Smooth muscle cell (in vitro differentiated cells): ENCODE measurements at regions not wholly inside any gene's neighbourhood (a gene's known extent, or its start where the extent isn't known, plus 50 kb on each side); places are given as distances from the start of the nearest gene placed in this dataset.

Experiments
- DNase-seq: peaks from one replicate; lab custom pipeline; 2025; ENCODE audit not compliant: unreplicated experiment; lab: John Stamatoyannopoulos, UW
- H2AFZ ChIP-seq: fragments of 200-600 bp; sonication (generic); 2 replicates; pipeline ENCODE4 v1.6.0; 2016; ENCODE audit warnings: antibody characterized with exemption, low read depth, mild to moderate bottlenecking
- H3F3A ChIP-seq: fragments of 200-600 bp; sonication (generic); 2 replicates; pipeline ENCODE4 v1.6.0; 2017; ENCODE audit warnings: antibody characterized with exemption, low read depth
- H3K27ac ChIP-seq: fragments of 200-600 bp; sonication (generic); 2 replicates; pipeline ENCODE4 v1.5.1; 2016; ENCODE audit warnings: low read depth, mild to moderate bottlenecking
- H3K27me3 ChIP-seq: fragments of 200-600 bp; sonication (generic); 2 replicates; pipeline ENCODE4 v1.6.1; 2016; ENCODE audit warnings: low read depth, mild to moderate bottlenecking
- H3K36me3 ChIP-seq: fragments of 200-600 bp; sonication (generic); 2 replicates; pipeline ENCODE4 v1.5.1; 2016; ENCODE audit warnings: low read depth
- H3K4me1 ChIP-seq: fragments of 200-600 bp; sonication (generic); 2 replicates; pipeline ENCODE4 v1.5.1; 2016; ENCODE audit warnings: low read depth
- H3K4me2 ChIP-seq: fragments of 200-600 bp; sonication (generic); 2 replicates; pipeline ENCODE4 v1.6.0; 2016; ENCODE audit warnings: mild to moderate bottlenecking
- H3K4me3 ChIP-seq: fragments of 200-600 bp; sonication (generic); 2 replicates; pipeline ENCODE4 v1.5.1; 2016; ENCODE audit warnings: mild to moderate bottlenecking
- H3K79me2 ChIP-seq: fragments of 200-600 bp; sonication (generic); 2 replicates; pipeline ENCODE4 v1.6.0; 2016; ENCODE audit warnings: low read depth, mild to moderate bottlenecking
- H3K9ac ChIP-seq: fragments of 200-600 bp; sonication (generic); 2 replicates; pipeline ENCODE4 v1.6.0; 2016; ENCODE audit warnings: low read depth
- H3K9me3 ChIP-seq: fragments of 200-600 bp; sonication (generic); replicated peaks from 2 replicates; pipeline ENCODE4 v1.5.1; 2016; ENCODE audit warnings: low read depth
- H4K20me1 ChIP-seq: fragments of 200-600 bp; sonication (generic); 2 replicates; pipeline ENCODE4 v1.6.0; 2016; ENCODE audit warnings: low read depth
- CTCF ChIP-seq: fragments of 200-600 bp; sonication (generic); IDR thresholded peaks from 2 replicates; pipeline ENCODE4 v1.5.1; 2017; ENCODE audit warnings: borderline replicate concordance, mild to moderate bottlenecking, antibody characterized with exemption; ENCODE audit not compliant: insufficient read depth, poor library complexity, severe bottlenecking
- WGBS: methylation state at CpG from one replicate; pipeline ENCODE4 v1.1.7; 2016; ENCODE audit warnings: low lambda C conversion rate; 5-methylcytosine and 5-hydroxymethylcytosine counted together

GRCh38 chr12:104844123-104844522 is 114.0 kb downstream of the SLC41A2 start:
- H3K27me3 ChIP-seq = peaks cover 6% of the 10 kb centered on the region
- no peaks in the 10 kb centered on the region for H3K36me3 ChIP-seq
- WGBS = 100% methylated on average over 1 of the region's 1 CpG
- no peaks in the 10 kb centered on the region for H4K20me1 ChIP-seq
- H3K4me3 ChIP-seq = no peak overlapping the region
- no peak overlapping the region for H3K27ac ChIP-seq
- H3K4me1 ChIP-seq = no peaks in the 10 kb centered on the region
- H2AFZ ChIP-seq = no peak overlapping the region
- no peak overlapping the region for H3K4me2 ChIP-seq
- TF ChIP-seq CTCF = no peak
- no peaks in the 10 kb centered on the region for H3F3A ChIP-seq
- no peaks in the 10 kb centered on the region for H3K79me2 ChIP-seq
- DNase-seq = no peak
- no peaks in the 10 kb centered on the region for H3K9me3 ChIP-seq
- H3K9ac ChIP-seq = no peak overlapping the region

- no peak for TF ChIP-seq CTCF
- Histone ChIP-seq H3K9ac (no peak overlapping the region), H3K36me3 (no peaks in the 10 kb centered on the region), H3K27ac (no peak overlapping the region), H3K4me1 (no peaks in the 10 kb centered on the region), H3F3A (no peaks in the 10 kb centered on the region), H3K79me2 (no peaks in the 10 kb centered on the region), H3K4me3 (no peak overlapping the region), H2AFZ (no peak overlapping the region), H3K4me2 (no peak overlapping the region), H4K20me1 (no peaks in the 10 kb centered on the region), H3K9me3 (no peaks in the 10 kb centered on the region), H3K27me3 (peaks cover 6% of the 10 kb centered on the region)
- no peak for DNase-seq
- 100% methylated on average over 1 of the region's 1 CpG for WGBS
Measured at GRCh38 chr12:104840262-104840661, 117.8 kb downstream of the SLC41A2 start.

GRCh38 chr12:104835317-104835716 is 122.8 kb downstream of the SLC41A2 start:
- H3K4me1 ChIP-seq = no peaks in the 10 kb centered on the region
- no peak overlapping the region for H3K4me3 ChIP-seq
- no peak overlapping the region for H3K4me2 ChIP-seq
- no peaks in the 10 kb centered on the region for H3K9me3 ChIP-seq
- H3K27ac ChIP-seq = no peak overlapping the region
- no peaks in the 10 kb centered on the region for H3K79me2 ChIP-seq
- H3K27me3 ChIP-seq = no peaks in the 10 kb centered on the region
- no peaks in the 10 kb centered on the region for H3K36me3 ChIP-seq
- no peak overlapping the region for H3K9ac ChIP-seq
- no peak overlapping the region for H2AFZ ChIP-seq
- TF ChIP-seq CTCF = no peak
- 84% methylated on average over 2 of the region's 2 CpGs for WGBS
- H4K20me1 ChIP-seq = no peaks in the 10 kb centered on the region
- no peak for DNase-seq
- H3F3A ChIP-seq = no peaks in the 10 kb centered on the region

DNA sequence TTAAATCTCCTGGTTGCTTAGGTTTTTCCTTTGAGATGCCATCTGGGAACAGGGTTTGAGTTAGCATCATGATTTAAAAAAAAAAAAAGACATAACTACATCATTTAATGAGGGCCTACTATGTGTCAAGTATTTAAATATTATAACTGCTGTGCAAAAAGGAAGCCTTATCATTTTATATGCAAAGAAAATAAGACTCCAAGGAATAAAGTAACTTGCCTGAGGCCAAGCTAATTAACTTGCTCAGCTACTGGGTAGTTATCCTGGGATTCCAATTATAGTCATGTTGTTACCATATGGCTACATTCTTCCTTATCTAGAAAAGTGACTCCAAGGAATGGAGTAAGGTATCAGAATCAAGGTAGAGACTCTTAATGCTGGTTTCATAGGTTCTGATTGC is 123.5 kb downstream of the SLC41A2 start:
- no peak for DNase-seq
- Histone ChIP-seq H2AFZ (no peak overlapping the region), H3K9me3 (no peaks in the 10 kb centered on the region), H3K79me2 (no peaks in the 10 kb centered on the region), H3K4me2 (no peak overlapping the region), H4K20me1 (no peaks in the 10 kb centered on the region), H3K27me3 (no peaks in the 10 kb centered on the region), H3K36me3 (no peaks in the 10 kb centered on the region), H3K4me3 (no peak overlapping the region), H3F3A (no peaks in the 10 kb centered on the region), H3K9ac (no peak overlapping the region), H3K27ac (no peak overlapping the region), H3K4me1 (no peaks in the 10 kb centered on the region)
- no peak for TF ChIP-seq CTCF
